ENCODE measurements at regions not wholly inside any gene's neighbourhood (a gene's known extent, or its start where the extent isn't known, plus 50 kb on each side); places are given as distances from the start of the nearest gene placed in this dataset.

DNA sequence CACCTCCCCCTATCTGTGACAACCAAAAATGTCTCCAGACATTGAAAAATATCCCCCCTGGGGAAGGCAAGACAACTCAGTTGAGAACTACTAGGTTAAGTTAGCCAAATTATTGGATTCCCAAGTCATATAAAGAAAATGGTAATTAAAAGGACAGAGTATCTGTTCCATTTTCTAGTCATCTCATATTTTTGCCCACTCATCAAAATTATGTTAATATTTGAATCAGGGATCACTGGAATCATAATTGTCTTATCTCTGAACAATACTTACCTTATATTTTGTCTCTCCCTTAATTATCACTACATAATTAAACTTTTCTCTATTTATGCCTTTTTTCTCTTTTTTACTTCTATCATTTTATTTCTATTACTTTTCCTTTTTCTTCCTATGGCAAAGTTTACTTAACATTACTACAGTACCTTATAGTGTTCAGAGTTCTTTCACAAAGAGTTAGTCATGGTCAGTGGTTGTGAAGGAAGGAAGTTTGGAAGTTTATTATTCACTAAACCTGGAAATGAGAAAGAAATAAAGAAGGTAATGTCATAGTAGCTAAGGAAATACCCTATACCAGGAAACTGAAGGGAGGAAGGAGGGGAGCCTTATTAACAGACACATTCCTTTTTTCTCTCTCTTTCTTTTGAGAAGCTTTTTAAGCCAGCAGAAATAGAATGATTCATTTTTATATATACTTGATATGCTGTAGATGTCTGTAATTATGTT lies 332.9 kb downstream of the COL12A1 start:
- TF ChIP-seq, protein P1, sequence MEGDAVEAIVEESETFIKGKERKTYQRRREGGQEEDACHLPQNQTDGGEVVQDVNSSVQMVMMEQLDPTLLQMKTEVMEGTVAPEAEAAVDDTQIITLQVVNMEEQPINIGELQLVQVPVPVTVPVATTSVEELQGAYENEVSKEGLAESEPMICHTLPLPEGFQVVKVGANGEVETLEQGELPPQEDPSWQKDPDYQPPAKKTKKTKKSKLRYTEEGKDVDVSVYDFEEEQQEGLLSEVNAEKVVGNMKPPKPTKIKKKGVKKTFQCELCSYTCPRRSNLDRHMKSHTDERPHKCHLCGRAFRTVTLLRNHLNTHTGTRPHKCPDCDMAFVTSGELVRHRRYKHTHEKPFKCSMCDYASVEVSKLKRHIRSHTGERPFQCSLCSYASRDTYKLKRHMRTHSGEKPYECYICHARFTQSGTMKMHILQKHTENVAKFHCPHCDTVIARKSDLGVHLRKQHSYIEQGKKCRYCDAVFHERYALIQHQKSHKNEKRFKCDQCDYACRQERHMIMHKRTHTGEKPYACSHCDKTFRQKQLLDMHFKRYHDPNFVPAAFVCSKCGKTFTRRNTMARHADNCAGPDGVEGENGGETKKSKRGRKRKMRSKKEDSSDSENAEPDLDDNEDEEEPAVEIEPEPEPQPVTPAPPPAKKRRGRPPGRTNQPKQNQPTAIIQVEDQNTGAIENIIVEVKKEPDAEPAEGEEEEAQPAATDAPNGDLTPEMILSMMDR (IDR thresholded peaks at IDR 0.05), result no peak
- TF ChIP-seq POLR2A (IDR thresholded peaks at IDR 0.05), result no peak
- no peak for TF ChIP-seq POLR2AphosphoS5 (IDR thresholded peaks at IDR 0.05)
